K562 (cell line): ENCODE measurements at regions not wholly inside any gene's neighbourhood (a gene's known extent, or its start where the extent isn't known, plus 50 kb on each side); places are given as distances from the start of the nearest gene placed in this dataset.

Experiments
- ATAC-seq: fragments of 200-7000 bp; cut with Tn5 transposase; 3 replicates; pipeline ENCODE4 v1.9.1; 2020; ENCODE audit warnings: moderate library complexity
- BruUV-seq: library from RNA; stranded (reverse); fragments of 400-500 nt; replicated peaks from 2 replicates; lab custom pipeline; 2021; lab: Mats Ljungman, UMichigan
- CTCF ChIA-PET: fragments of 300-600 bp; formaldehyde crosslinking; extraction: SDS; loops from one replicate; lab custom pipeline; 2021; ENCODE audit warnings: low intra/inter-chr PET ratio; lab: Yijun Ruan, JAX
- POLR2A ChIA-PET: fragments of 300-600, 350-650 bp; sonication (Branson Sonifier 250); formaldehyde crosslinking; extraction: SDS; loops from one replicate; lab custom pipeline; 2021; ENCODE audit warnings: antibody characterized with exemption, inconsistent platforms; lab: Yijun Ruan, JAX
- DNase-seq, 4 experiments: peaks; one replicate each; pipeline versions ENCODE4 v3.0.0 to v3.0.0-alpha.2; 2011 to 2018; ENCODE audit warnings: low spot score in 3 of 4, mixed read lengths in 3 of 4; ENCODE audit errors: extremely low read depth in 1 of 4
- FAIRE-seq: peaks from 2 replicates; lab custom pipeline; 2011; peaks lifted over from hg19 to GRCh38; lab: Jason Lieb, UNC
- H2AFZ ChIP-seq: 2 replicates; pipeline ENCODE4 v1.6.0; 2011; ENCODE audit warnings: low read depth, low read length, control low read depth, inconsistent platforms
- H3K27ac ChIP-seq: fragments of 200-600 bp; 3 replicates; pipeline ENCODE4 v1.8.0; 2011; ENCODE audit warnings: low read depth, mild to moderate bottlenecking, control low read depth, inconsistent platforms, low read length, moderate library complexity, mixed read lengths; ENCODE audit errors: extremely low read depth
- H3K27me3 ChIP-seq, 2 experiments: fragments of 300-600 bp in 1 of 2; 2 replicates in 1 of 2; 3 replicates in 1 of 2; pipeline versions ENCODE4 v1.6.0 to v1.8.0; 2011; ENCODE audit warnings: inconsistent platforms in 2 of 2, low read length in 2 of 2, mild to moderate bottlenecking in 1 of 2, mixed read lengths in 1 of 2, moderate library complexity in 1 of 2; ENCODE audit not compliant: control insufficient read depth in 2 of 2, insufficient read depth in 2 of 2
- H3K36me3 ChIP-seq: fragments of 300-600 bp; 3 replicates; pipeline ENCODE4 v1.8.0; 2011; ENCODE audit warnings: mild to moderate bottlenecking, low read length, inconsistent platforms; ENCODE audit not compliant: control insufficient read depth, insufficient read depth
- H3K4me1 ChIP-seq, 2 experiments: fragments of 200-600 bp in 1 of 2; replicated peaks in 1 of 2; 2 replicates in 1 of 2; 3 replicates in 1 of 2; pipeline versions ENCODE4 v1.5.1 to v1.8.0; 2011; ENCODE audit warnings: inconsistent platforms in 2 of 2, low read length in 2 of 2, mild to moderate bottlenecking in 1 of 2, mixed read lengths in 1 of 2, moderate library complexity in 1 of 2; ENCODE audit not compliant: control insufficient read depth in 2 of 2, insufficient read depth in 2 of 2
- H3K4me2 ChIP-seq: 2 replicates; pipeline ENCODE4 v1.6.1; 2011; ENCODE audit warnings: low read length, control low read depth, inconsistent platforms, mixed read lengths; ENCODE audit not compliant: insufficient read depth
- H3K4me3 ChIP-seq: fragments of 200-600 bp; sonication (generic), shearing (Covaris generic); 2 replicates; pipeline ENCODE4 v1.5.1; 2016; ENCODE audit warnings: control low read depth, inconsistent platforms
- H3K79me2 ChIP-seq: fragments of 200-600 bp; 3 replicates; pipeline ENCODE4 v1.8.0; 2011; ENCODE audit warnings: low read length, inconsistent platforms; ENCODE audit not compliant: control insufficient read depth, insufficient read depth
- H3K9ac ChIP-seq, 2 experiments: 2 replicates each; pipeline versions ENCODE4 v1.6.0 to v1.6.1; 2011; ENCODE audit warnings: low read depth in 2 of 2, low read length in 2 of 2, control low read depth in 1 of 2, inconsistent platforms in 1 of 2, mild to moderate bottlenecking in 1 of 2, mixed read lengths in 1 of 2; ENCODE audit not compliant: insufficient read depth in 1 of 2
- H3K9me1 ChIP-seq: one replicate; pipeline ENCODE4 v1.6.0; 2011; ENCODE audit warnings: inconsistent platforms, mild to moderate bottlenecking, low read length, moderate library complexity; ENCODE audit not compliant: control insufficient read depth, insufficient read depth
- H3K9me3 ChIP-seq: replicated peaks from 2 replicates; pipeline ENCODE4 v1.5.1; 2011; ENCODE audit warnings: low read depth, low read length, inconsistent platforms; ENCODE audit not compliant: control insufficient read depth, insufficient read depth
- H4K20me1 ChIP-seq: replicated peaks from 2 replicates; pipeline ENCODE4 v1.6.1; 2011; ENCODE audit warnings: low read length, inconsistent platforms, mixed read lengths; ENCODE audit not compliant: control insufficient read depth, insufficient read depth
- GABPB1 ChIP-seq: sonication (generic); formaldehyde crosslinking; IDR thresholded peaks from 2 replicates; pipeline ENCODE4 v1.8.0; 2022; ENCODE audit warnings: mild to moderate bottlenecking, missing genetic modification reagents
- HNRNPUL1 ChIP-seq: fragments of 200-400 bp; formaldehyde crosslinking; IDR thresholded peaks from 2 replicates; pipeline ENCODE4 v1.6.1; 2017; ENCODE audit warnings: low read length
- NFIX ChIP-seq: fragments of 250-450 bp; sonication (Bioruptor Pico); IDR thresholded peaks from 2 replicates; pipeline ENCODE4 v1.4.0; 2020; ENCODE audit warnings: low read depth, mild to moderate bottlenecking, moderate library complexity
- RFX7 ChIP-seq: fragments of 250-450 bp; sonication (Bioruptor Pico); IDR thresholded peaks from 2 replicates; pipeline ENCODE4 v1.5.1; 2021; ENCODE audit warnings: mild to moderate bottlenecking
- ZNF561 ChIP-seq: fragments of 450-650 bp; formaldehyde crosslinking; conservative IDR thresholded peaks from 2 replicates; pipeline ENCODE4 v1.4.0; 2020; ENCODE audit warnings: mild to moderate bottlenecking, moderate library complexity
- WGBS: fragments of 100-300 bp; shearing (Covaris generic); methylation state at CpG from one replicate; pipeline ENCODE4 v1.1.6; 2016; ENCODE audit warnings: low coverage, mixed read lengths; ENCODE audit not compliant: insufficient coverage; ENCODE audit errors: missing lambda C conversion rate; 5-methylcytosine and 5-hydroxymethylcytosine counted together
- in situ Hi-C: fragments of 300-500 bp; cut with MboI; formaldehyde crosslinking; loops from 4 replicates; pipeline ENCODE4 v1.15.0; 2018; ENCODE audit warnings: inconsistent platforms, mixed read lengths
- intact Hi-C: fragments of 100-400 bp; cut with micrococcal nuclease; formaldehyde crosslinking; loops from 2 replicates; pipeline ENCODE4 v1.14.2; 2022
- TF ChIP-seq, protein P1 (sequence below): fragments of 450-650 bp; IDR thresholded peaks from 2 replicates; pipeline ENCODE4 v1.6.1; 2017; ENCODE audit warnings: antibody characterized with exemption, mild to moderate bottlenecking
- TF ChIP-seq, protein P2 (sequence below): fragments of 250-450 bp; sonication (Bioruptor Pico); IDR thresholded peaks from 2 replicates; pipeline ENCODE4 v1.5.0; 2020; ENCODE audit warnings: mild to moderate bottlenecking
- TF ChIP-seq, protein P3 (sequence below), 3 experiments: fragments of 200-800 bp in 1 of 3; fragments of 250-450 bp in 1 of 3; fragments of 450-650 bp in 1 of 3; sonication (Bioruptor Pico) in 1 of 3; sonication (Bioruptor generic) in 1 of 3; formaldehyde crosslinking in 1 of 3; IDR thresholded peaks; 2 replicates each; pipeline versions ENCODE4 v1.6.1 to v1.8.0; 2016 to 2022; ENCODE audit warnings: mild to moderate bottlenecking in 2 of 3, missing genetic modification characterization in 2 of 3, missing compliant biosample characterization in 1 of 3, moderate library complexity in 1 of 3

DNA sequence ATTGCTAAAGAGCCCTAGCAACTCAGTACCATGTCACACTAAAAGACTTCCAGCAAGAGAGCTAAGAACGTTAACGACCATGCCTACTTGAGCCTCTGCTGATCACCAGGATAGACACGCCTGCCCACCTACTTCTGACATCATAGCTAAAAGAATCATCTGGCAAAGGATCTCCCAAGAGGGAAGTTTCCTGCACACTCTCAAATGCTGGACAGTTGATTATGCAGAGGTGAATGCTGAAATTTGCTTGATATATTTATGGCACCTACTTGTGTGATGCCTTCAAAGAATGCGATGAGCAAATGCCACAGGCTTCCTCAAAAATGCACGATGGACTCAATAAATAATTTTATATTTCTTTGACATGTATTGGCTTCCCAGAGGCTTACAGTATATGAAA, 113.6 kb downstream of the GALC start:
- intact Hi-C loops (no loop called here), in situ Hi-C loops (no loop called here)
- BruUV-seq: no TSS peak
- H3K4me2 ChIP-seq: no peak overlapping the region
- no peak overlapping the region for H3K27ac ChIP-seq
- no peaks in the 10 kb centered on the region for H3K9me3 ChIP-seq
- no peak overlapping the region for H3K4me3 ChIP-seq
- H3K9me1 ChIP-seq: no peaks in the 10 kb centered on the region
- H3K27me3 ChIP-seq: no peaks in the 10 kb centered on the region
- POLR2A ChIA-PET: no interaction called here
- H3K79me2 ChIP-seq: no peaks in the 10 kb centered on the region
- no peak for FAIRE-seq
- no peaks in the 10 kb centered on the region for H3K36me3 ChIP-seq
- CTCF ChIA-PET: no interaction called here
- ATAC-seq: no peak
- H2AFZ ChIP-seq: no peak overlapping the region
- H3K9ac ChIP-seq: no peak overlapping the region
- no peaks in the 10 kb centered on the region for H4K20me1 ChIP-seq
- no peaks in the 10 kb centered on the region for H3K4me1 ChIP-seq
- no peak for DNase-seq
- 2% methylated on average over 5 of the region's 5 CpGs for WGBS
- TF ChIP-seq, protein P1, sequence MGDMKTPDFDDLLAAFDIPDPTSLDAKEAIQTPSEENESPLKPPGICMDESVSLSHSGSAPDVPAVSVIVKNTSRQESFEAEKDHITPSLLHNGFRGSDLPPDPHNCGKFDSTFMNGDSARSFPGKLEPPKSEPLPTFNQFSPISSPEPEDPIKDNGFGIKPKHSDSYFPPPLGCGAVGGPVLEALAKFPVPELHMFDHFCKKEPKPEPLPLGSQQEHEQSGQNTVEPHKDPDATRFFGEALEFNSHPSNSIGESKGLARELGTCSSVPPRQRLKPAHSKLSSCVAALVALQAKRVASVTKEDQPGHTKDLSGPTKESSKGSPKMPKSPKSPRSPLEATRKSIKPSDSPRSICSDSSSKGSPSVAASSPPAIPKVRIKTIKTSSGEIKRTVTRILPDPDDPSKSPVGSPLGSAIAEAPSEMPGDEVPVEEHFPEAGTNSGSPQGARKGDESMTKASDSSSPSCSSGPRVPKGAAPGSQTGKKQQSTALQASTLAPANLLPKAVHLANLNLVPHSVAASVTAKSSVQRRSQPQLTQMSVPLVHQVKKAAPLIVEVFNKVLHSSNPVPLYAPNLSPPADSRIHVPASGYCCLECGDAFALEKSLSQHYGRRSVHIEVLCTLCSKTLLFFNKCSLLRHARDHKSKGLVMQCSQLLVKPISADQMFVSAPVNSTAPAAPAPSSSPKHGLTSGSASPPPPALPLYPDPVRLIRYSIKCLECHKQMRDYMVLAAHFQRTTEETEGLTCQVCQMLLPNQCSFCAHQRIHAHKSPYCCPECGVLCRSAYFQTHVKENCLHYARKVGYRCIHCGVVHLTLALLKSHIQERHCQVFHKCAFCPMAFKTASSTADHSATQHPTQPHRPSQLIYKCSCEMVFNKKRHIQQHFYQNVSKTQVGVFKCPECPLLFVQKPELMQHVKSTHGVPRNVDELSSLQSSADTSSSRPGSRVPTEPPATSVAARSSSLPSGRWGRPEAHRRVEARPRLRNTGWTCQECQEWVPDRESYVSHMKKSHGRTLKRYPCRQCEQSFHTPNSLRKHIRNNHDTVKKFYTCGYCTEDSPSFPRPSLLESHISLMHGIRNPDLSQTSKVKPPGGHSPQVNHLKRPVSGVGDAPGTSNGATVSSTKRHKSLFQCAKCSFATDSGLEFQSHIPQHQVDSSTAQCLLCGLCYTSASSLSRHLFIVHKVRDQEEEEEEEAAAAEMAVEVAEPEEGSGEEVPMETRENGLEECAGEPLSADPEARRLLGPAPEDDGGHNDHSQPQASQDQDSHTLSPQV: no peak
- TF ChIP-seq NFIX (no peak), ZNF561 (no peak), HNRNPUL1 (no peak), RFX7 (no peak), GABPB1 (CRISPR knock-in tag) (no peak)
- TF ChIP-seq, protein P2, sequence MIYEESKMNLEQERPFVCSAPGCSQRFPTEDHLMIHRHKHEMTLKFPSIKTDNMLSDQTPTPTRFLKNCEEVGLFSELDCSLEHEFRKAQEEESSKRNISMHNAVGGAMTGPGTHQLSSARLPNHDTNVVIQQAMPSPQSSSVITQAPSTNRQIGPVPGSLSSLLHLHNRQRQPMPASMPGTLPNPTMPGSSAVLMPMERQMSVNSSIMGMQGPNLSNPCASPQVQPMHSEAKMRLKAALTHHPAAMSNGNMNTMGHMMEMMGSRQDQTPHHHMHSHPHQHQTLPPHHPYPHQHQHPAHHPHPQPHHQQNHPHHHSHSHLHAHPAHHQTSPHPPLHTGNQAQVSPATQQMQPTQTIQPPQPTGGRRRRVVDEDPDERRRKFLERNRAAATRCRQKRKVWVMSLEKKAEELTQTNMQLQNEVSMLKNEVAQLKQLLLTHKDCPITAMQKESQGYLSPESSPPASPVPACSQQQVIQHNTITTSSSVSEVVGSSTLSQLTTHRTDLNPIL (CRISPR knock-in tag): no peak
- TF ChIP-seq, protein P3, sequence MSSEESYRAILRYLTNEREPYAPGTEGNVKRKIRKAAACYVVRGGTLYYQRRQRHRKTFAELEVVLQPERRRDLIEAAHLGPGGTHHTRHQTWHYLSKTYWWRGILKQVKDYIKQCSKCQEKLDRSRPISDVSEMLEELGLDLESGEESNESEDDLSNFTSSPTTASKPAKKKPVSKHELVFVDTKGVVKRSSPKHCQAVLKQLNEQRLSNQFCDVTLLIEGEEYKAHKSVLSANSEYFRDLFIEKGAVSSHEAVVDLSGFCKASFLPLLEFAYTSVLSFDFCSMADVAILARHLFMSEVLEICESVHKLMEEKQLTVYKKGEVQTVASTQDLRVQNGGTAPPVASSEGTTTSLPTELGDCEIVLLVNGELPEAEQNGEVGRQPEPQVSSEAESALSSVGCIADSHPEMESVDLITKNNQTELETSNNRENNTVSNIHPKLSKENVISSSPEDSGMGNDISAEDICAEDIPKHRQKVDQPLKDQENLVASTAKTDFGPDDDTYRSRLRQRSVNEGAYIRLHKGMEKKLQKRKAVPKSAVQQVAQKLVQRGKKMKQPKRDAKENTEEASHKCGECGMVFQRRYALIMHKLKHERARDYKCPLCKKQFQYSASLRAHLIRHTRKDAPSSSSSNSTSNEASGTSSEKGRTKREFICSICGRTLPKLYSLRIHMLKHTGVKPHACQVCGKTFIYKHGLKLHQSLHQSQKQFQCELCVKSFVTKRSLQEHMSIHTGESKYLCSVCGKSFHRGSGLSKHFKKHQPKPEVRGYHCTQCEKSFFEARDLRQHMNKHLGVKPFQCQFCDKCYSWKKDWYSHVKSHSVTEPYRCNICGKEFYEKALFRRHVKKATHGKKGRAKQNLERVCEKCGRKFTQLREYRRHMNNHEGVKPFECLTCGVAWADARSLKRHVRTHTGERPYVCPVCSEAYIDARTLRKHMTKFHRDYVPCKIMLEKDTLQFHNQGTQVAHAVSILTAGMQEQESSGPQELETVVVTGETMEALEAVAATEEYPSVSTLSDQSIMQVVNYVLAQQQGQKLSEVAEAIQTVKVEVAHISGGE (CRISPR knock-in tag; IDR thresholded peaks at IDR 0.05): no peak
